ENCODE measurements at regions not wholly inside any gene's neighbourhood (a gene's known extent, or its start where the extent isn't known, plus 50 kb on each side); places are given as distances from the start of the nearest gene placed in this dataset.

DNA sequence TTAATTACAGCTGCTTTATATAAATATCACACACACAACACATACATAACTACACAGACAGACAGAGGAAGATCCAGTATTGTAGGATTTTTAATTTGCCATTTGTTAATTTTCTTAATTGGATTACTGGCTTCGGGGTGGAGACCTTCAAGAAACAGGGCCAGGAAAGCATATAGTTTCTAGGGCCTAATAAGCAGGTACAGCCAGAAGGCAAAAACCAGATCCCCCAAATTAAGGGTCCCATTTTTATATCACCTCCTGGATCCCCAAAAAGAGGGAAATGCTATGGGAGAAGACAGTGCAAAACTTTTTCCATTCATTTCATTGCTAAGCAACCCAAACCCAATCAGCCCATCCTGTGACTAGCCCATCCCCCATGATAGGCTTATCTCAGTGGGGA is 373.3 kb upstream of the FAM174A start:
- TF ChIP-seq, protein P1, sequence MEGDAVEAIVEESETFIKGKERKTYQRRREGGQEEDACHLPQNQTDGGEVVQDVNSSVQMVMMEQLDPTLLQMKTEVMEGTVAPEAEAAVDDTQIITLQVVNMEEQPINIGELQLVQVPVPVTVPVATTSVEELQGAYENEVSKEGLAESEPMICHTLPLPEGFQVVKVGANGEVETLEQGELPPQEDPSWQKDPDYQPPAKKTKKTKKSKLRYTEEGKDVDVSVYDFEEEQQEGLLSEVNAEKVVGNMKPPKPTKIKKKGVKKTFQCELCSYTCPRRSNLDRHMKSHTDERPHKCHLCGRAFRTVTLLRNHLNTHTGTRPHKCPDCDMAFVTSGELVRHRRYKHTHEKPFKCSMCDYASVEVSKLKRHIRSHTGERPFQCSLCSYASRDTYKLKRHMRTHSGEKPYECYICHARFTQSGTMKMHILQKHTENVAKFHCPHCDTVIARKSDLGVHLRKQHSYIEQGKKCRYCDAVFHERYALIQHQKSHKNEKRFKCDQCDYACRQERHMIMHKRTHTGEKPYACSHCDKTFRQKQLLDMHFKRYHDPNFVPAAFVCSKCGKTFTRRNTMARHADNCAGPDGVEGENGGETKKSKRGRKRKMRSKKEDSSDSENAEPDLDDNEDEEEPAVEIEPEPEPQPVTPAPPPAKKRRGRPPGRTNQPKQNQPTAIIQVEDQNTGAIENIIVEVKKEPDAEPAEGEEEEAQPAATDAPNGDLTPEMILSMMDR (IDR thresholded peaks at IDR 0.05), result no peak
- TF ChIP-seq POLR2A (IDR thresholded peaks at IDR 0.05), result no peak
- Histone ChIP-seq H3K9me3 (no peaks in the 10 kb centered on the region), H3K4me1 (no peaks in the 10 kb centered on the region), H3K27me3 (no peaks in the 10 kb centered on the region), H3K36me3 (no peaks in the 10 kb centered on the region), H3K27ac (no peak overlapping the region), H3K4me3 (no peak overlapping the region)
- DNase-seq, result no peak
- intact Hi-C loops (cut with DNase I; ENCODE audit: low total_unique reads), result no loop called here

DNA sequence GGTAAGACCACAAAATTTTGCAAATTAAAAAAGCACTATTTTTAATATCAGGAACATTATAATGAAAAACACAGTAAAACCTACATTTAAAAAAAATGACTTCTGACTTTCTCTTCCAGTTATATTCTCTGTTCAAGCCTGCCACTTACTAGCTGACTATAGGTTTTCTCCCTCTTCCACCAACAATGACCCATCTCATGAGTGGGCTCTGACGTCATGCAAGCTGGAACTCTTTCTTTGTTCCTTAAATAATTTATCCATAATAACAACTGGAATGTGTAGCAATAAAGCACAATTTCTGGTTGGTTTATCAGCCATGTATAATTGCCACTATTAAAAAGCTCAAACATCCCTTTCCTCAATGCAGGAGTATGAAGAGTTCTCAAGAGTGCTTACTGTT is 378.1 kb upstream of the FAM174A start:
- no peaks in the 10 kb centered on the region for H3K27me3 ChIP-seq
- no peak overlapping the region for H3K27ac ChIP-seq
- no peak for DNase-seq
- no peaks in the 10 kb centered on the region for H3K4me1 ChIP-seq
- no peaks in the 10 kb centered on the region for H3K9me3 ChIP-seq
- intact Hi-C loops (cut with DNase I; ENCODE audit: low total_unique reads), result no loop called here
- H3K4me3 ChIP-seq, result no peak overlapping the region
- TF ChIP-seq, protein P1 (IDR thresholded peaks at IDR 0.05), result no peak
- no peak for TF ChIP-seq POLR2A (IDR thresholded peaks at IDR 0.05)
- H3K36me3 ChIP-seq, result no peaks in the 10 kb centered on the region

DNA sequence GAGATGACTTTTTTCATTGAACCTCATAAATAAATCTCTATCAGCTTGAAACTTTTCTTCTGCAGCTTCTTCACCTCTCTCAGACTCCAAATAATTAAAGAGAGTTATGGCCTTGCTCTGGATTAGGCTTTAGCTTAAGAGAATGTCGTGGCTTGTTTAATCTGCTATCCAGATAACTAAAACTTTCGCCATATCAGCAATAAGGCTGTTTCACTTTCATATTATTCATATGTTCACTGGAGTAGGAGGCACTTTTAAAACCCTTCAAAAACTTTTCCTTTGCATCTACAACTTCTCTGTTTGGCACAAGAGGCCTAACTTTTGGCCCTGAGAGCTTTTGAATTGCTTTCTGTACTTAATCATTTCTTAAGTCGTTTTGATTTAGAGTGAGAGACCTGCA is 386.9 kb upstream of the FAM174A start:
- no peak overlapping the region for H3K4me3 ChIP-seq
- no peaks in the 10 kb centered on the region for H3K9me3 ChIP-seq
- intact Hi-C loops (cut with DNase I; ENCODE audit: low total_unique reads), result no loop called here
- no peaks in the 10 kb centered on the region for H3K27me3 ChIP-seq
- no peak for DNase-seq
- no peak overlapping the region for H3K27ac ChIP-seq
- TF ChIP-seq, protein P1 (IDR thresholded peaks at IDR 0.05), result no peak
- no peak for TF ChIP-seq POLR2A (IDR thresholded peaks at IDR 0.05)
- no peaks in the 10 kb centered on the region for H3K36me3 ChIP-seq
- no peaks in the 10 kb centered on the region for H3K4me1 ChIP-seq

DNA sequence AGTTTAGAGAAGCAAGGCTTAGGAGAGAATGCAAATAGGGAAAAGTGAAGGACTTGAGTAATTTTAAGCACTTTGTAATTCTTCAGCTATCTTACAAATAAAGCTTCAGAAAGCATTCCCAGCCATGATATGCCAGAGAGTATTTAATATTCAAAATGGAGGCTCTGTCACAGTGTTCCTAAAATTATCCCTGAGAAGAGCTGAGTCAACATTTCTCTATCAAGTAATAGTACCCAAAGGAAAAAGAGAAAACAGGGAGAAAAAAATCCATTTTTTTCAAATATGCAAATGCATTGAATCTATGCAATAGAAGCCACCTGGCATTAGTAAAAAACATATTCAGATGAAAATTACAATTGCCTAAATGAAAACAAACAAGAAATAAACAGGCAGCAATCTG is 392.6 kb upstream of the FAM174A start:
- H3K27ac ChIP-seq, result no peak overlapping the region
- intact Hi-C loops (cut with DNase I; ENCODE audit: low total_unique reads), result no loop called here
- no peaks in the 10 kb centered on the region for H3K9me3 ChIP-seq
- H3K36me3 ChIP-seq, result no peaks in the 10 kb centered on the region
- no peaks in the 10 kb centered on the region for H3K4me1 ChIP-seq
- no peak for DNase-seq
- TF ChIP-seq, protein P1 (IDR thresholded peaks at IDR 0.05), result no peak
- no peak for TF ChIP-seq POLR2A (IDR thresholded peaks at IDR 0.05)
- no peaks in the 10 kb centered on the region for H3K27me3 ChIP-seq
- H3K4me3 ChIP-seq, result no peak overlapping the region

DNA sequence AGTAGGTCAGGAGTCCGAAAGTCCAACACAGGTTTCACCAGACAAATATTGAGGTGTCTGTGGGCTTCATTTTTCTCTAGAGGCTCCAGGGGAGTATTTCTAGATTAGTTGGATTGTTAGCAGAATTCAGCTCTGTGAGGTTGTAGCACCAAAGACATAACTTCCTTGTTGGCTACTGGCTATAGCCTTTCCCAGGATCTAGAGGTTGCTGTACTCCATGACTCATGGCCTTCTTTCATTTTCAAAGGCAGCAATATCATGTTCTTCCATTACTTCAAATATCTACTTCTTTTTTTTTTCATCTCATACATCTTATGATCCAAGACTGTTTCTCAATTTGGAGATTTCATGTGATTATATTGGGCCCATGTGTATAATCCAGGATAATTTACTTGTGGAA is 404.0 kb upstream of the FAM174A start:
- H3K4me3 ChIP-seq, result no peak overlapping the region
- no peak overlapping the region for H3K27ac ChIP-seq
- no peaks in the 10 kb centered on the region for H3K27me3 ChIP-seq
- H3K36me3 ChIP-seq, result no peaks in the 10 kb centered on the region
- no peaks in the 10 kb centered on the region for H3K4me1 ChIP-seq
- TF ChIP-seq, protein P1 (IDR thresholded peaks at IDR 0.05), result no peak
- TF ChIP-seq POLR2A (IDR thresholded peaks at IDR 0.05), result no peak
- intact Hi-C loops (cut with DNase I; ENCODE audit: low total_unique reads), result no loop called here
- no peaks in the 10 kb centered on the region for H3K9me3 ChIP-seq
- DNase-seq, result no peak
